ENCODE measurements at regions not wholly inside any gene's neighbourhood (a gene's known extent, or its start where the extent isn't known, plus 50 kb on each side); places are given as distances from the start of the nearest gene placed in this dataset.

GRCh38 chr7:25908154-25908949 is 243.6 kb upstream of the NFE2L3 start:
- no peak for DNase-seq (ENCODE audit: low read depth in 2 of 2)

GRCh38 chr7:25911738-25912607 is 240.0 kb upstream of the NFE2L3 start:
- no peak for DNase-seq (ENCODE audit: low read depth in 2 of 2)

GRCh38 chr7:25913598-25914224 is 238.3 kb upstream of the NFE2L3 start:
- no peak for DNase-seq (ENCODE audit: low read depth in 2 of 2)

- no peak for DNase-seq (ENCODE audit: low read depth in 2 of 2)
Measured at GRCh38 chr7:25918731-25919130, 233.3 kb upstream of the NFE2L3 start.

GRCh38 chr7:25922296-25922695 is 229.7 kb upstream of the NFE2L3 start:
- no peak for DNase-seq (ENCODE audit: low read depth in 2 of 2)

DNA sequence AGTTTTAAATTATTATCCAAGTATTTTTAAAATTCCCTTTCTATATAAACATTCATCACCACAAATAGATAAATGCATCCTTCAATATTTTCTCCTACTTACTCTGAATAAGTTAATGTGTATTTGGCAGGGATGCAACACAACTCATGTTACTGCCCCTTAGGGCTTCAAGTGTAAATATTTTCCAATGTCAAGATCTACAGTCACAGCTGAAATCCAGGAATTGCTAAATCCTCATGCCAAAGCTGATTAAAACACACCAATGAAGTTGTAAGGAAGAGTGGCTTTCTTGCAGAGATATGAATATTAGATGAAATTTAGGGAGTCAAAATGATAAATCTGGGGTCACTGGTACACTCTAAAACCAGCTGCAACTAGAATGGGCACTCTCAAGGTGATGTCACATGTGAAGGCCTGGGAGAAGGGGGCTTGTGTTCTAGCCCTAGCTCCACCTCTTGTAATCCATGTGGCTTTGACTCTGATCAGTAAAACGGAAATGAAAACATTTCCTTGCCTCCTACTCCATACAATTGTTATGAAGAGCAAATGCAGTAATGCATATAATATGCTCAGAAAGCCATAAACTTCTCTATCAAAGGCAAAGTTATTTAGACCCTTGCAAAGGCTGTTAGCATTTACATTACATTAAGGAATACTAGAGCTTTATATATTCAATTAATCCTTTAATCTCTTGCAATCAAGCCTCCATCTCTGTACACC is 228.1 kb upstream of the NFE2L3 start:
- no peak for DNase-seq (ENCODE audit: low read depth in 2 of 2)

- no peak for DNase-seq (ENCODE audit: low read depth in 2 of 2)
Measured at GRCh38 chr7:25926009-25926408, 226.0 kb upstream of the NFE2L3 start.

GRCh38 chr7:25926451-25926850 is 225.5 kb upstream of the NFE2L3 start:
- no peak for DNase-seq (ENCODE audit: low read depth in 2 of 2)

DNA sequence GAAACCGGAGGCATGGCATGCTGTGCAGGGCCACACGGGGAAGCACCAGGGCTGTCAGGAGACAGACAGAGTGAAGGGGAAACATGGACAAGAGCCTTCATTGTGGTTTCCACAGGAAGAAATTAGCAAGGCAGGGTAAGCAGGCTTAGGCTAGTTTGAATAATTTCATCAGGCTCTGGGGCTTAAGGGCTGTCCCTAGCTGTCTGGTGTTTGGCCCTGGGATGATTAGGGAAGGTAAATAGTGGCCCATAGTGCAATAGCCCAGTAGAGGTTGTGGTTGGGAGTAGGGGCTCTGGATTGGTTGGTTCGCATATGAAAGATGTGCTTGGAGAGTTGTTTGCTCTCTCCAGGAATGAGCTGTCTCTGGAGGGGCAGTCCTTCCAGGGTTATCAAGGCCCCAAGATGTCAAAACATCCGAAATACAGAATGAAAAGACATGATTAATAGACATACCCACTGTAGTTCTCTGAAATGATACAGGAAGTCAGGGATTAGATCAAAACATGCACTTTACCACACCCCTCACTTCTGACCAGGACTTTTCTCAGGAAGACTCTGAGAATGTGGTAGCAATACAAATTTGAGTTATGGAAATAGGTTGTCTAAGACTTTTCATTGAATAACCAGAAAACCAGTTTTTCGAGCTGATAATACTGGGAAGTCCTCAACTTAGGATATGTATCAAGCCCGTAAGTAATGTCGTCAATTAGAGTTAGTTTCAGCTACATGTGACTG is 224.9 kb upstream of the NFE2L3 start:
- DNase-seq (ENCODE audit: low read depth in 2 of 2) = no peak

- no peak for DNase-seq (ENCODE audit: low read depth in 2 of 2)
Measured at GRCh38 chr7:25927626-25927978, 224.4 kb upstream of the NFE2L3 start.

- no peak for DNase-seq (ENCODE audit: low read depth in 2 of 2)
Measured at GRCh38 chr7:25928549-25929330, 223.3 kb upstream of the NFE2L3 start.

- no peak for DNase-seq (ENCODE audit: low read depth in 2 of 2)
Measured at GRCh38 chr7:25929448-25929847, 222.6 kb upstream of the NFE2L3 start.

DNA sequence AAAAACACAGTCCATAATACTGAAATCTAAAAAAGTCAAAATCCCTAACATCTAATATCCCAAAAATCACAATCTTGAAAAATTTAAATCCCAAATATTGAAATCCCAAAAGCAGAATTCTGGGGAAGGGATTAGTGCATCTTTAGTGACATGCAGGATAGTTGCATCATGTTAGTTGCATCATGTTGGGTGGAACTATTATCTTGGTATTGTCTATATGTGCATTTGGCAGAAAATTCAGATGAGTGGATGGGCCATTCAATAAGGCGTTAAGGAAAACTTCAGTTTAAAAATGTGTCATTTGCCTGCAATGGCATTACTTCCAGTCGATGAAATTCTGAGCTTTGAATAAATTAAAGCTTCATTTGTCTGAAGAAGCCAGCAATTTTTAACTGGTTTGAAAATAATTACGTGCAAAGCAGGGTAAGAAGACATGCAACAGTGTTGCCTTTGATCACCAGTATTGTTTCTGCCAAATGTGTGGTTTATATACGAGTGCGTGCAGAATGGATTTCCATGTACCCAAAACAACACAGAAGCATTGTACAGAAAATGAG is 221.4 kb upstream of the NFE2L3 start:
- no peak for DNase-seq (ENCODE audit: low read depth in 2 of 2)

- no peak for DNase-seq (ENCODE audit: low read depth in 2 of 2)
Measured at GRCh38 chr7:25931156-25931555, 220.8 kb upstream of the NFE2L3 start.

DNA sequence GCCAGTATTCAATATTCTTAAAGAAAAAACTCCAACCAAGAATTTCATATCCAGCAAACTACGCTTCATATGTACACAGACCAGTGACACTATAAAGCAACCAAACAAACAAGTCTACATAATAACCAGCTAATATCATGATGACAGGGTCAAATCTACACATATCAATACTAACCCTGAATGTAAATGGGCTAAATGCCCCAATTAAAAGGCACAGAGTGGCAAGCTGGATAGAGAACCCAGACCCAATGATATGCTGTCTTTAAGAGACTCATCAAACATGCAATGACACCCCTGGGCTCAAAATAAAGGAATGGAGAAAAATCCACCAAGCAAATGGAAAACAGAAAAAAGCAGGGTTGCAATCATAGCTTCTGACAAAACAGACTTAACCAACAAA is 218.1 kb upstream of the NFE2L3 start:
- no peak for DNase-seq (ENCODE audit: low read depth in 2 of 2)

DNA sequence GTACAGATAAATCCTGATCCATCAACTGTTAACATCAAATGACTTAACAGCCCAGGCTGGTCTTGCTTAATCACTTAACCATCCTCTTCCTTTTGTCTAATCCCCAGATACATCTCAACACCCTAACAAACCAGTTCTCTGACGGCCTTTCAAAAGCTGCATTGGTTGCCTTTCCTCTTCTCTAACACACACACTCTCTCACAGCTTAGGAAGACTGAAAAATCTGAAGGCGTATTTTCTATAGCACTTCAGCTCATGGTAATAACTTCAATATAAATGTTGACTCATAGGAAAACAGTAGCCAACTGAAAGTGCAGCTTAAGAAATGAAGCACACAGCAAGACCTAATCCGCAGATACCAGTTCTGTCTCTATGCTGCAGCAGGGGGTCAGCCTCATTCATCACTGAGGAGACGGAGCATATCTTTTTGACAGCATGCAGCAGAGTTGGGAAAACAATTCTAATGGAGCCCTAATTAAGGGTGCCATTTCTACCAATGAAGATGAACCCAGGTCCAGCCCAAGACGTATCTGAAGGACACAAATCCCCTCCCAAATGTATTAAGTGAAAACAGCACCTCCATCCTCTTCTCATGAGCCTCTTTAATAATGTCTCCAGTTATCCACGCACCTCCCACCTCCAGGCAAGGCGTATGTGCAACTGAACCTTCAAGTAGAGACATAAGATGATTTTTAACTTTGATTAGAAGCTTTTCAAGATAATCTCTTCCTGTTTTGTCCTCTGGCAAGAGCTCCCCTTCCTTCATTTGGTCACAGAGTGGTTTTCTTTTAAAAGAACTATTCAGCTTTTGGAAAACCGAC is 211.7 kb upstream of the NFE2L3 start:
- no peak for DNase-seq (ENCODE audit: low read depth in 2 of 2)

DNA sequence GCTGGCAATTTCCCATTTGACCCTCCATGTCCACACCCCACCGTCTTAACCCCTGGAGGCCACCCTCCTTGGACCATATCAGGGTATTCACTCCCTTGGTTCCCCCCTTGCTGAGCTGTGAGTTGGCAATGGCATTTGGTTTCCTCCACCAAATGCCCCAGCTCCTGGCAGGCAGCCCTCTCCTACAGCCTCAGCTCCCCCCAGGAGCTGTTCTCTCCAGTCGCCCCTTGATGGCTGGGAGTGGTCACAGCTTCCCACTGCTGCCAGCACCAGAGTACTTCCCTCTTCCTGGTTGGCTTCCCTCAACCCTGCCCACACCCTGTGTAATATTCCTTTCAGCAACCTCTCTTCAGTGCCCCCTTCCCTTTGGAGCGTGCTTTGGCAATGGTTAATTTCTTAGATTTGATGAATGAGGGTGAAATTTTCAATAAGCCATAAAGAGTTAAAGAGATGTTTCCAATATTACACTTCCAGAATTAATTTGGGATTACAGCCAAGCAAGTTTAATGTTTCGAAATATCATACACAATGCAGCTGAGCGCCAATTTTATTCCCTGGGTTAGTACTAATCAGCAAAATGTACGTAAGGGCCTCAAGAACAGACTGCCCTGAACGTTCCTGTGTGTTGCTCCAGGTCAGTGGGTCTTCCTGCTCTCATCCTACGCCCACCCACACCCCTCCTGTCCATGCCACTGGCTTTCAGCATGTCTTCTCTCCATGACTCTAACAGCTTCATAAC is 207.1 kb upstream of the NFE2L3 start:
- DNase-seq (ENCODE audit: low read depth in 2 of 2) = no peak

DNA sequence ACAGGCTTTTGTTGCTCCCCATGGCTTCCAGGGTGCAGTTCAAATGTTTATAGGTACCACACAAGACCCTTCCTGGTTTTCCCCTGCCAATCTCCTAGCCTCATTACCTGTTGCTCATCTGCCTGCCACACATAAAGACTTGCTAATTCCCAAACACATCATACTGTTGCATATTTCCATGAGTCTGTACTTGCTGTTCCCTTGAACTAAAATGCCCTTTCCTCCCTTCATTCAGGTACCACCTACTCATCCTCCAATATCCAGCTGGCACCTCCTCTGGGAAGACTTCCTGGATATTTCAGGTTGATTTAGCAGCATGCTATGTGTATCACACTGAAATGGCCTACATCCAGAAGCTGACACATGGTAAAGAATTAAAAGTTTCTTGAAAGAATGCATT is 206.4 kb upstream of the NFE2L3 start:
- no peak for DNase-seq (ENCODE audit: low read depth in 2 of 2)

DNA sequence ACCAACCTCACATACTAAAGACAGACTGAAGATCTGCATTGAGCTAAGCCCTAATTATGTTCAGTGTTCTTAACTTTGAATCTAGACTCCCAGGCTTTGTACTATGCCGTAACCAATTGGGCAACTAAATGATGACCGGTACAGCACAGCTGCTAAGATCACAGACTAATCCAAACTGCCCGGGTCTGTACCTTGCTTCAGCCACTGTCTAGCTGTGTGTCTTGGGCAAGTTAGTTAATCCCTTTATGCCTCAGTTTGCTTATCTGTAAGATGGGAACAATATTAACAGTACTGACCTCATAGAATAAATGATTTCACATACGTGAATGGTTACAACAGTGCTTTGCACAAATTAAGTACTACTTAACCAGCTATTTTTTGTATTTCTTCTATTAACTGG is 205.8 kb upstream of the NFE2L3 start:
- DNase-seq (ENCODE audit: low read depth in 2 of 2) = no peak

Measured in fibroblast of skin of left quadriceps (primary cell).